ENCODE measurements at regions not wholly inside any gene's neighbourhood (a gene's known extent, or its start where the extent isn't known, plus 50 kb on each side); places are given as distances from the start of the nearest gene placed in this dataset.
A peak's percentile ranks its signal among the peaks of the same experiment; 100 is the strongest.
"Not testable (repeated sequence)": the region's sequence is repeated elsewhere in the genome, so short reads cannot be mapped to it uniquely, and the experiment has no call there.

DNA sequence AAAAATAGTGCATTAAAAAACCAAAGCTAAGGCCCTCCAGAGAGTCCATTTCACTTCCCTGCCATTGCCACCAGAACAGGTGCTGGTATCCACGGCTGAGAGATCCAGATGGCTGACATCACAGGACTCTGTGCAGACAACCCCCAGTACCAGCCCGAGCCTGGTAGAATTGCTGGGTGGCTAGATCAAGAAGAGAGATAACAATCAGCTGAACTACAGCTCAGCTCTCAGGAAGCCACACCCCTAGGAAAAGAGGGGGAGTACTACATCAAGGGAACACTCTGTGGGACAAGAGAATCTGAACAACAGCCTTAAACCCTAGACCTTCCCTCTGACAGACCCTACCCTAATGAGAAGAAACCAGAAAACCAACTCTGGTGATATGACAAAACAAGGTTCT, 73.8 kb upstream of the SLIT3 start:
- ATAC-seq (no peak), DNase-seq (ENCODE audit: low spot score) (no peak)
- intact Hi-C loops (cut with DNase I): no loop called here

DNA sequence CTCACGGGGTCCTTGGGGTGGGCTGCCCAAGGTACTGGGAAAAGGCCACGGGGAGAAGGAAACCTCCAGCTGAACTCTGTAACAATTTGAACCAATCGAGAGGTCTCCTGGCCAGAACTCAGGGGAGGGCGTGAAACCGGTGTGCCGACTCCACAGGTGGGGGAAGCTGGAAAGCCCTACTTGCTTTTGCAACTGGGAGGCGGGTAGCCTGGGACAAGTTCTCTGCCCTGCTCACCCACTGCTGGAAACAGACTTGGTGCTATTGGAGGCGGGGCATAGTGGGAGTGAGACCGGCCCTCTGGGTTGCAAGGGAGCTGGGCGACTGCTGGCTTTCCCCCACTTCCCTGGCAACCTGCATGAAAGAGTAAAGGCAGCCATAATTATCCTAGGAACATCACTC, 73.2 kb upstream of the SLIT3 start:
- DNase-seq (ENCODE audit: low spot score) (no peak), ATAC-seq (no peak)
- intact Hi-C loops (cut with DNase I): no loop called here

DNA sequence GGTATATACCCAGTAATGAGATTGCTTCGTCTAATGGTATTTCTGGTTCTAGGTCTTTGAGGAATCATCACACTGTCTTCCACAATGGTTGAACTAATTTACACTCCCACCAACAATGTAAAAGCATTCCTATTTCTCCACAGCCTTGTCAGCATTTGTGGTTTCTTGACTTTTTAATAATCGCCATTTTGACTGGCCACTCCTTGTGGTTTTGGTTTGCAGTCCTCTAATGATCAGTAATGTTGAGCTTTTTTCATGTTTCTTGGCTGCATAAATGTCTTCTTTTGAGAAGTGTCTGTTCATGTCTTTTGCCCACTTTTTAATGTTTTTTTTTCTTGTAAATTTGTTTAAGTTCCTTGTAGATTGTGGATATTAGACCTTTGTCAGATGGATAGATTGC, 70.9 kb upstream of the SLIT3 start:
- intact Hi-C loops (cut with DNase I); DNase-seq (ENCODE audit: low spot score); ATAC-seq: not testable (repeated sequence)

GRCh38 chr5:169369130-169369529, 68.2 kb upstream of the SLIT3 start:
- intact Hi-C loops (cut with DNase I): no loop called here
- DNase-seq (ENCODE audit: low spot score): no peak
- ATAC-seq: no peak

- intact Hi-C loops (cut with DNase I): no loop called here
- ATAC-seq (no peak), DNase-seq (ENCODE audit: low spot score) (no peak)
Observed at GRCh38 chr5:169367861-169368260, 66.9 kb upstream of the SLIT3 start.

DNA sequence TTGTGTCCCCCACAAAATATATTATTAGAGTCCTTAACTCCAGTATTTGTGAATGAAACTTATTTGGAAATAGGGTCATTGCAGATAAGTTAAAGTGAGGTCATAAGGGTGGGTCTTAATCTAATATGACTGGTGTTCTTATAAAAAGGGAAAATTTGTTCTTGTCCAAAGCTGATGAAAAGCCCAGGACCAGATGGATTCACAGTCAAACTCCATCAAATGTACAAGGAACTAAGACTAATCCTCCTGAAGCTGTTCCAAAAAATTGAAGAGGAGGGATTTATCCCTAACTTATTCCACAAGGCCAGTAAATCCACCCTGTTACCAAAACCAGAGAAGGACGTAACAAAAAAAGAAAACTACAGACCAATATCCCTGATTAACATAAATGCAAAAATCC, 56.4 kb upstream of the SLIT3 start:
- DNase-seq (ENCODE audit: low spot score) (no peak), ATAC-seq (no peak)
- intact Hi-C loops (cut with DNase I): no loop called here

DNA sequence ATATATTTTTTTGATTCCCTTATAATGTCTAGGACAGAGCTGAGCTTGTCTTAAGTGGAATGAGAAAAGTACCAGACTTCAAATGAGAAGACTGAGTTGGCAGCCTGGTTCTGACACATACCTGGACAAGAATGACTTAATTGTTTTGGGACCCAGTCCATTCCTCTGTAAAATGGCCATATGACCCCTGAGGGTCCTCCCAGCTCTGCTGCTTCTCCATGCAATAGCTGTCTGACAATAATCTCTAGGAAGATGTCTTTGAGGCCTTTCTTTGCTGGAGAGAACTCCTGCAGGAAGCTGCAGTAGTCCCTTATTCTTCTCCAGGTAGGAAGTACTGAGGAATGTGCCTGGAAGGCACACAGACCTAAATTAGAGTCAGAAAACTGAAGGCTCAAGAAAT, 55.9 kb upstream of the SLIT3 start:
- no peak for DNase-seq (ENCODE audit: low spot score)
- intact Hi-C loops (cut with DNase I): no loop called here
- ATAC-seq: no peak

GRCh38 chr5:169356181-169356580, 55.2 kb upstream of the SLIT3 start:
- intact Hi-C loops (cut with DNase I): no loop called here
- DNase-seq (ENCODE audit: low spot score): no peak
- ATAC-seq: no peak

DNA sequence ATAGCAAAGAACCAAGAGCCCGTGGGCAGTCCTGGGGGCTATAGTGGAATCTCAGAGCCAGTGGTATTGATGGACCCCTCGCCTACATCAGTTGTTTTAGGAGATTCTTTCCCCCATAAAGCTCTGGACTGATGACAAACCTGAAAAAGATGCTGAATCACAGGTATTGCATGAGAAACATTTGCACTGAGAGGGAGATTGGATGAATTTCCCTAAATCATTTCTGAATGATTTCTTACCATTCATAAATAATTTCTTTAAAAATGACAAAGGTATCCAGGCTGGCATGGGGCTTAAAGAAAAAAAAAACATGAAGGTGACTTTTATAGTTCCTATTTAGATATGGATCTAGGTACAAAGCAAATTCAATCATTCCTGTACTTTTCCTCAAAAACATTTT, 54.0 kb upstream of the SLIT3 start:
- DNase-seq (ENCODE audit: low spot score): no peak
- ATAC-seq: no peak
- intact Hi-C loops (cut with DNase I): no loop called here

- DNase-seq (ENCODE audit: low spot score) (no peak), ATAC-seq (no peak)
- intact Hi-C loops (cut with DNase I): no loop called here
Observed at GRCh38 chr5:169354263-169354662, 53.3 kb upstream of the SLIT3 start.

- DNase-seq (ENCODE audit: low spot score) (no peak), ATAC-seq (no peak)
- intact Hi-C loops (cut with DNase I): no loop called here
Observed at GRCh38 chr5:169352901-169353300, 52.0 kb upstream of the SLIT3 start.

GRCh38 chr5:169351721-169352120, 50.8 kb upstream of the SLIT3 start:
- intact Hi-C loops (cut with DNase I): no loop called here
- DNase-seq (ENCODE audit: low spot score) (no peak), ATAC-seq (no peak)

DNA sequence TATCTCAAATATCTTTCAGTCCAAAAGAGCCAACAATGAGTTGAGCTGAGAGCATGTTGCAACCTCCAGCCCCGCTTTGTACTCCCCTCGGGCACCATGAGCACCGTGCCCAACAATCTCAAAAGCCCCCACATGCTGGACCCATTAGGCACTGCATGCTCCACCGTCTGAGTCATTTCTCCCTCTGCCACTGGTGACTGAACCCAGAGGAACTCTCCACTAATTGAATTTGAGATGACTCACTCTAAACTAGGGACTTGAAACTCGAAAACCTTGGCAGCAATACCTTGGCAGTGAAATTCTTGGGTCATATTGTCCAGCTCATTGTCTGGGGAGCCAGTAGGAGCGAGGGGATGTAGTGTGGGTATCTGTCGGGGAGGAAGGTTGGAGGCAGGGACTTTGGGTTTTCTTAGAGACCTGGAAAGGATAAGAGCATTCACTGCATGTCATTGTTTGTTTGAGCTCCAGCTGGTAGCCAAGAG, 49.9 kb upstream of the SLIT3 start:
- ATAC-seq: peak; percentile 76
- intact Hi-C loops (cut with DNase I): no loop called here
- no peak for DNase-seq (ENCODE audit: low spot score)

Measured in sciatic nerve (tissue), 2 donors.